Breast epithelium (tissue), 4 donors: ENCODE measurements at regions not wholly inside any gene's neighbourhood (a gene's known extent, or its start where the extent isn't known, plus 50 kb on each side); places are given as distances from the start of the nearest gene placed in this dataset.
"Not testable (repeated sequence)": the region's sequence is repeated elsewhere in the genome, so short reads cannot be mapped to it uniquely, and the experiment has no call there.

Experiments used
- DNase-seq, 2 donors: peaks; one replicate each; pipeline ENCODE4 v3.0.0-alpha.2; 2019; ENCODE audit warnings: low spot score in 2 of 2
- H3K27ac ChIP-seq, 2 donors: fragments of 200-600 bp; sonication (generic) in 1 of 2; one replicate each; pipeline ENCODE4 v1.5.1; 2016 to 2019; ENCODE audit warnings: mild to moderate bottlenecking in 1 of 2
- H3K27me3 ChIP-seq, 2 donors: fragments of 200-600 bp; sonication (generic) in 1 of 2; one replicate each; pipeline versions ENCODE4 v1.5.1 to v1.6.0; 2017 to 2019; ENCODE audit warnings: control low read depth in 1 of 2, mild to moderate bottlenecking in 1 of 2
- H3K36me3 ChIP-seq: fragments of 200-600 bp; one replicate; pipeline ENCODE4 v1.5.1; 2019
- H3K4me1 ChIP-seq, 2 donors: fragments of 200-600 bp; sonication (generic); one replicate each; pipeline ENCODE4 v1.5.1; 2016 to 2019; ENCODE audit warnings: control low read depth in 1 of 2
- H3K4me3 ChIP-seq, 3 donors: fragments of 200-600 bp; sonication (generic); 1 replicate in 2 of 3; 2 replicates in 1 of 3; pipeline ENCODE4 v1.5.1; 2016 to 2019; ENCODE audit warnings: mild to moderate bottlenecking in 3 of 3, moderate library complexity in 2 of 3
- H3K9me3 ChIP-seq, 2 donors: fragments of 200-600 bp; sonication (generic) in 1 of 2; one replicate each; pipeline ENCODE4 v1.5.1; 2016 to 2019; ENCODE audit warnings: control low read depth in 1 of 2
- CTCF ChIP-seq, 3 donors: fragments of 450-650 bp; IDR thresholded peaks; one replicate each; pipeline ENCODE4 v1.5.1; 2016 to 2017; ENCODE audit warnings: antibody characterized with exemption in 3 of 3, mild to moderate bottlenecking in 3 of 3, moderate library complexity in 3 of 3
- POLR2A ChIP-seq: fragments of 450-650 bp; IDR thresholded peaks from one replicate; pipeline ENCODE4 v1.6.1; 2016; ENCODE audit warnings: antibody characterized with exemption, mild to moderate bottlenecking, moderate library complexity
- POLR2AphosphoS5 ChIP-seq, 3 donors: sonication (generic); formaldehyde crosslinking; IDR thresholded peaks; one replicate each; pipeline ENCODE4 v1.6.1; 2017; ENCODE audit warnings: antibody characterized with exemption in 3 of 3
- intact Hi-C: fragments of 100-400 bp; cut with DNase I; formaldehyde crosslinking; loops from one replicate; pipeline ENCODE4 v1.15.1; 2023; ENCODE audit warnings: low total_unique reads

- H3K27me3 ChIP-seq, result no peaks in the 10 kb centered on the region
- no peaks in the 10 kb centered on the region for H3K4me1 ChIP-seq
- TF ChIP-seq POLR2AphosphoS5 (IDR thresholded peaks at IDR 0.05) (no peak), CTCF (IDR thresholded peaks at IDR 0.05) (no peak), POLR2A (no peak)
- H3K27ac ChIP-seq, result no peak overlapping the region
- intact Hi-C loops, result no loop called here
- DNase-seq, result no peak
- no peaks in the 10 kb centered on the region for H3K9me3 ChIP-seq
- no peaks in the 10 kb centered on the region for H3K36me3 ChIP-seq
- no peak overlapping the region for H3K4me3 ChIP-seq
Measured at GRCh38 chr17:71502443-71502842, 618.4 kb upstream of the SOX9 start.

GRCh38 chr17:71503710-71504465 is 616.9 kb upstream of the SOX9 start:
- no peak overlapping the region for H3K4me3 ChIP-seq
- peaks cover 0 to 3% of the 10 kb centered on the region in 2 donors for H3K27me3 ChIP-seq
- H3K9me3 ChIP-seq, result no peaks in the 10 kb centered on the region
- TF ChIP-seq POLR2AphosphoS5 (IDR thresholded peaks at IDR 0.05) (no peak), CTCF (IDR thresholded peaks at IDR 0.05) (no peak), POLR2A (no peak)
- H3K4me1 ChIP-seq, result no peaks in the 10 kb centered on the region
- no peak for DNase-seq
- H3K27ac ChIP-seq, result no peak overlapping the region
- intact Hi-C loops, result no loop called here
- no peaks in the 10 kb centered on the region for H3K36me3 ChIP-seq

GRCh38 chr17:71505200-71505599 is 615.6 kb upstream of the SOX9 start:
- Histone ChIP-seq H3K27ac (no peak overlapping the region), H3K9me3 (no peaks in the 10 kb centered on the region), H3K4me3 (no peak overlapping the region), H3K36me3 (no peaks in the 10 kb centered on the region), H3K27me3 (peaks cover 0 to 3% of the 10 kb centered on the region in 2 donors), H3K4me1 (no peaks in the 10 kb centered on the region)
- no peak for TF ChIP-seq POLR2AphosphoS5 (IDR thresholded peaks at IDR 0.05)
- TF ChIP-seq CTCF (IDR thresholded peaks at IDR 0.05), result no peak
- no peak for TF ChIP-seq POLR2A
- DNase-seq, result no peak
- intact Hi-C loops, result no loop called here

- intact Hi-C loops, result no loop called here
- Histone ChIP-seq H3K9me3 (no peaks in the 10 kb centered on the region), H3K36me3 (no peaks in the 10 kb centered on the region), H3K4me1 (no peaks in the 10 kb centered on the region), H3K27me3 (peaks cover 0 to 3% of the 10 kb centered on the region in 2 donors), H3K4me3 (no peak overlapping the region), H3K27ac (no peak overlapping the region)
- TF ChIP-seq POLR2AphosphoS5 (IDR thresholded peaks at IDR 0.05) (no peak), POLR2A (no peak), CTCF (IDR thresholded peaks at IDR 0.05) (no peak)
- no peak for DNase-seq
Measured at GRCh38 chr17:71505981-71506380, 614.8 kb upstream of the SOX9 start.

- Histone ChIP-seq H3K4me3 (no peak overlapping the region), H3K27me3 (peaks cover 0 to 3% of the 10 kb centered on the region in 2 donors), H3K9me3 (no peaks in the 10 kb centered on the region), H3K4me1 (no peaks in the 10 kb centered on the region), H3K27ac (no peak overlapping the region), H3K36me3 (no peaks in the 10 kb centered on the region)
- no peak for DNase-seq
- TF ChIP-seq POLR2AphosphoS5 (IDR thresholded peaks at IDR 0.05), result no peak
- no peak for TF ChIP-seq CTCF (IDR thresholded peaks at IDR 0.05)
- TF ChIP-seq POLR2A, result no peak
- intact Hi-C loops, result no loop called here
Measured at GRCh38 chr17:71511266-71511995, 609.4 kb upstream of the SOX9 start.

- H3K36me3 ChIP-seq, H3K27ac ChIP-seq, H3K4me3 ChIP-seq, DNase-seq, intact Hi-C loops, H3K9me3 ChIP-seq, H3K4me1 ChIP-seq, H3K27me3 ChIP-seq: not testable (repeated sequence)
Measured at GRCh38 chr17:71513725-71514124, 607.1 kb upstream of the SOX9 start.
